Left lung (tissue), 4 donors: ENCODE measurements at regions not wholly inside any gene's neighbourhood (a gene's known extent, or its start where the extent isn't known, plus 50 kb on each side); places are given as distances from the start of the nearest gene placed in this dataset.

ENCODE experiments used
- ATAC-seq: fragments of 200-7000 bp; cut with Tn5 transposase; one replicate; pipeline ENCODE4 v1.9.1; 2020; ENCODE audit warnings: moderate library complexity
- DNase-seq, 4 donors: peaks; one replicate each; pipeline ENCODE4 v3.0.0-alpha.2; 2013 to 2020
- H3K27ac ChIP-seq, 2 donors: fragments of 200-600 bp; sonication (generic) in 1 of 2; one replicate each; pipeline versions ENCODE4 v1.5.0 to v1.8.0; 2020 to 2021
- H3K27me3 ChIP-seq, 2 donors: fragments of 200-600 bp; sonication (generic) in 1 of 2; one replicate each; pipeline versions ENCODE4 v1.5.0 to v1.8.0; 2020 to 2021
- H3K36me3 ChIP-seq, 2 donors: fragments of 200-600 bp; sonication (generic) in 1 of 2; one replicate each; pipeline versions ENCODE4 v1.5.0 to v1.8.0; 2020 to 2021
- H3K4me1 ChIP-seq, 2 donors: fragments of 200-600 bp; one replicate each; pipeline ENCODE4 v1.8.0; 2021
- H3K4me3 ChIP-seq, 2 donors: fragments of 200-600 bp; sonication (generic) in 1 of 2; one replicate each; pipeline versions ENCODE4 v1.5.0 to v1.8.0; 2020 to 2021; ENCODE audit warnings: mild to moderate bottlenecking in 1 of 2
- H3K9me3 ChIP-seq, 2 donors: fragments of 200-600 bp; sonication (generic) in 1 of 2; one replicate each; pipeline versions ENCODE4 v1.5.0 to v1.8.0; 2020 to 2021
- intact Hi-C, 2 donors: fragments of 100-400 bp; cut with DNase I; formaldehyde crosslinking; loops; one replicate each; pipeline versions ENCODE4 v1.11.2 to v1.14.2; 2022
- TF ChIP-seq, protein P1 (sequence below), 2 donors: fragments of 200-600 bp; sonication (generic) in 1 of 2; IDR thresholded peaks; one replicate each; pipeline versions ENCODE4 v1.5.0 to v1.8.0; 2021; ENCODE audit warnings: antibody characterized with exemption in 2 of 2
- donor health status: DM: no; HTN: yes; CAD: no.
- donor health status: DM: no; HTN: no; CAD: no.

DNA sequence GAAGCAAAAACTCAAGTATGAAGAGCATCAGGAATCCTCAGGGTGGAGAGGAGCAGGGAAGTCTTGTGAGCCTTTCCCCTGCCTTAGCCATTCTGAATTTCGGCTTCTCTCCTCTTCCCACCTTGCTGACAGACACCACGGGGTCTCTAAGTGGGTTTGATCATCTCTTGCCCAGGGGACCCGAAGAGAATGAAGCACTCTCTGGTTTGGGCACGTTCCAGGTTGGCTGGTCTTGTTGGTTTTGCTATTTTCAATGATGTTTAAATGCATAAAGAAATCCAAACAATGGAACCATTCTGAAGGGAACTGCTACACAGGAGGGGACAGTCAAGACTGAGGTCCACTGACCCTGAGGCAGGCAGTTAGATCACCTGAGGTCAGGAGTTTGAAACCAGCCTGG is 131.7 kb downstream of the PXDC1 start:
- H3K36me3 ChIP-seq = no peaks in the 10 kb centered on the region
- intact Hi-C loops = no loop called here

DNA sequence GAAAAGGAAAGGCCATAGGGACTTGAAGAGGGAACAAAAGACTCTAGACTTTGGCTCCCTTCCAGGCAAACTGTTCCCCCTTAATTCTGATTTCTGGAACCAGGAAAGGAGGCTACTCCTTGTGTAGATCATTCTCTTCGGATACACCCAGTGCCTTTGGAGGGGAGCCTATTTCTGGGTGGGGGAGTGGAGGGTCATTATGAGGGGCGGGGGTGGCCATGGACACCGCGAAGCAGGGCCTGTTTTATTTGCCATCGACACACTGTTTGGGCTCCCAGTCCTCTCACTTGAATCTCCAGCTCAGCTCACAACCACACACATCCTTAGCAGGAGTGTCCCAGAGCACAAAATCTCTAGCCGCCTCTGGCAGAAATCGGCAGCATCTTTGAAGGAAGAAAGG is 132.3 kb downstream of the PXDC1 start:
- H3K4me3 ChIP-seq = no peak overlapping the region
- H3K4me1 ChIP-seq = no peaks in the 10 kb centered on the region
- intact Hi-C loops = no loop called here
- no peak for ATAC-seq
- DNase-seq = no peak
- H3K27ac ChIP-seq = no peak overlapping the region
- H3K9me3 ChIP-seq = no peaks in the 10 kb centered on the region
- TF ChIP-seq, protein P1, sequence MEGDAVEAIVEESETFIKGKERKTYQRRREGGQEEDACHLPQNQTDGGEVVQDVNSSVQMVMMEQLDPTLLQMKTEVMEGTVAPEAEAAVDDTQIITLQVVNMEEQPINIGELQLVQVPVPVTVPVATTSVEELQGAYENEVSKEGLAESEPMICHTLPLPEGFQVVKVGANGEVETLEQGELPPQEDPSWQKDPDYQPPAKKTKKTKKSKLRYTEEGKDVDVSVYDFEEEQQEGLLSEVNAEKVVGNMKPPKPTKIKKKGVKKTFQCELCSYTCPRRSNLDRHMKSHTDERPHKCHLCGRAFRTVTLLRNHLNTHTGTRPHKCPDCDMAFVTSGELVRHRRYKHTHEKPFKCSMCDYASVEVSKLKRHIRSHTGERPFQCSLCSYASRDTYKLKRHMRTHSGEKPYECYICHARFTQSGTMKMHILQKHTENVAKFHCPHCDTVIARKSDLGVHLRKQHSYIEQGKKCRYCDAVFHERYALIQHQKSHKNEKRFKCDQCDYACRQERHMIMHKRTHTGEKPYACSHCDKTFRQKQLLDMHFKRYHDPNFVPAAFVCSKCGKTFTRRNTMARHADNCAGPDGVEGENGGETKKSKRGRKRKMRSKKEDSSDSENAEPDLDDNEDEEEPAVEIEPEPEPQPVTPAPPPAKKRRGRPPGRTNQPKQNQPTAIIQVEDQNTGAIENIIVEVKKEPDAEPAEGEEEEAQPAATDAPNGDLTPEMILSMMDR (IDR thresholded peaks at IDR 0.05) = no peak
- no peaks in the 10 kb centered on the region for H3K36me3 ChIP-seq
- H3K27me3 ChIP-seq = peaks cover 0 to 11% of the 10 kb centered on the region in 2 donors

More for the DNA sequence above, 131.7 kb downstream of the PXDC1 start:
- no peak overlapping the region for H3K4me3 ChIP-seq
- DNase-seq (no peak), ATAC-seq (no peak)
- H3K27me3 ChIP-seq = peaks cover 0 to 17% of the 10 kb centered on the region in 2 donors
- no peak overlapping the region for H3K27ac ChIP-seq
- TF ChIP-seq, protein P1 (IDR thresholded peaks at IDR 0.05) = no peak
- no peaks in the 10 kb centered on the region for H3K9me3 ChIP-seq
- no peaks in the 10 kb centered on the region for H3K4me1 ChIP-seq

DNA sequence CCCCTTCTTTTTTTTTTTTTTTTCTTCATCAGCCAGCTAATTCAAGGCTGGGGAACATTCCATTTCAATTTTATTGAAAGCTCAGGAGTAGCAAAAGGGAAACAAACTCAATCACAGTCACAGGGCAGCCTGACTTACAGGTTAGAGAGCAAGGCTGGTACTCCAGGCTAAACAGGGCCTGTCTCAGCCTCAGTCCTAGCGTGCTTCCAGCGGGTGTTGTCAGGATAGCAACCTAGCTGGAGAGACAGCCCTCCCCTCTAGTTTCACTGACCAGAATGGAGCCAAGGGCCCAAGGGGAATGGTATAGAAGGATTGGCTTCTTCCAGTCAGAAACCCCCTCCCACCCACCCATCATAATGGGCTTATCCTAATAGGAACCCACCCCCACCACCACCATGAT is 132.9 kb downstream of the PXDC1 start:
- no peak for DNase-seq
- intact Hi-C loops = no loop called here
- TF ChIP-seq, protein P1 (IDR thresholded peaks at IDR 0.05) = no peak
- no peak overlapping the region for H3K27ac ChIP-seq
- H3K9me3 ChIP-seq = no peaks in the 10 kb centered on the region
- no peak overlapping the region for H3K4me3 ChIP-seq
- ATAC-seq = no peak
- no peaks in the 10 kb centered on the region for H3K36me3 ChIP-seq
- H3K27me3 ChIP-seq = peaks cover 0 to 5% of the 10 kb centered on the region in 2 donors
- no peaks in the 10 kb centered on the region for H3K4me1 ChIP-seq

DNA sequence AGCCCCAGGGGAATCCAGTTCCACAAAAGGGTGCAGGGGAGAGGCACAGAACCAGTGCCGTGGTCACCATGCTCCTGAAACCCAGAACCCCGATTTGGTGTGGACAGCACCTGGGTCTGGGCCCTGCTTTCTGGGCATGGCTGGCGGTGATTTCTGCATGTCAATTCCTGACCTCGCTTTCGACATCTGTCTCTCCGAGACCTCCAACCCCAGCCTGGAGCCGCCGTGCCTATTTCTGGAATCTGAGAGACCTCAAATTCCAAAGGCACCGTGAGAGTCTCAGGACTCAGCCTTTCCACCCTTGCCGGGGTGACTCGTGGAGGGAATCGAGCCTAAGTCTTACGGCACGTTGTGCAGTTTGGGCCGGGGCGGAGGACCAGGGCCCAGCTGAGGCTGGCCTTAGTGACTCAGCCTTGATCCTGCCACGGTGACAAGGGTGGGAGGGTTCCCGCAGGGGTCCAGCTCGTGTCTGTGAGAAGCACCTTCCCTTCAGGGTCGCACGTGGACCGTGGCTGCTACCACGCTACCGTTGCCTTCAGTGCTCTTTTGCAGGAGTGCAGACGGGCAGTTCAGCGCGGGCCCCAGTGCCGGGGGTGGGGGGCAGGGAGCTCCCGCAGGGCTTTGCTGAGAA is 133.7 kb downstream of the PXDC1 start:
- H3K4me3 ChIP-seq = no peak overlapping the region
- no peaks in the 10 kb centered on the region for H3K4me1 ChIP-seq
- H3K27ac ChIP-seq = no peak overlapping the region
- no peaks in the 10 kb centered on the region for H3K36me3 ChIP-seq
- no peaks in the 10 kb centered on the region for H3K9me3 ChIP-seq
- TF ChIP-seq, protein P1 (IDR thresholded peaks at IDR 0.05) = no peak
- no peak for DNase-seq
- H3K27me3 ChIP-seq = no peaks in the 10 kb centered on the region
- no peak for ATAC-seq
- intact Hi-C loops = no loop called here

DNA sequence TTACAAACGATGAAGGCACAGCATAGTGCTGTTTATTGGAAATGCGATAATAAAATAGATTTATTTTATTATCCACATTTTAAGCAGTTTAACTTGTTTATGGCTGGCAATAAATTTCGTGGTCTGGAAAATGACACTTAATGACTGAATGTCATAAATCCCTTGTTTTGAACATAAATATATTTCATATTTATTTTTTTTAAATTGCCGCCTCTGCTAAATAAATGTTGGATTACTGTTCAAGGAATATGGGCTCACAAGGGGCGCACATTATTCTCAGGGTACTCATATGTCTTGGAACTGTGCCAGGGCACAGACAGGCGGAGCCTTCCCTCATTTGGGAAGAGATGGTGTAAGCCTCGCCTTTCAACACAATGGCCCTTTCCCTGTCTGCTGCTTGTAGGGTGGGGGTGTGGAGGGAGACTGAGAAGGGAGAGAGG is 134.3 kb downstream of the PXDC1 start:
- Histone ChIP-seq H3K4me3 (no peak overlapping the region), H3K36me3 (no peaks in the 10 kb centered on the region), H3K9me3 (no peaks in the 10 kb centered on the region), H3K27ac (no peak overlapping the region), H3K27me3 (no peaks in the 10 kb centered on the region), H3K4me1 (no peaks in the 10 kb centered on the region)
- TF ChIP-seq, protein P1 (IDR thresholded peaks at IDR 0.05) = no peak
- intact Hi-C loops = no loop called here
- no peak for DNase-seq
- ATAC-seq = no peak
